Gastrocnemius medialis (tissue), 4 donors: ENCODE measurements at regions not wholly inside any gene's neighbourhood (a gene's known extent, or its start where the extent isn't known, plus 50 kb on each side); places are given as distances from the start of the nearest gene placed in this dataset.

Source experiments
- CTCF ChIP-seq, 5 experiments: fragments of 450-650 bp in 3 of 5; fragments of 200-600 bp in 2 of 5; sonication (generic) in 2 of 5; IDR thresholded peaks in 4 of 5; conservative IDR thresholded peaks in 1 of 5; 1 replicate in 4 of 5; 2 replicates in 1 of 5; pipeline ENCODE4 v1.5.1; 2016 to 2019; ENCODE audit warnings: antibody characterized with exemption in 5 of 5, mild to moderate bottlenecking in 3 of 5, moderate library complexity in 3 of 5
- POLR2A ChIP-seq, 2 donors: fragments of 450-650 bp; IDR thresholded peaks; one replicate each; pipeline ENCODE4 v1.6.1; 2017; ENCODE audit warnings: antibody characterized with exemption in 2 of 2, mild to moderate bottlenecking in 2 of 2, moderate library complexity in 2 of 2

DNA sequence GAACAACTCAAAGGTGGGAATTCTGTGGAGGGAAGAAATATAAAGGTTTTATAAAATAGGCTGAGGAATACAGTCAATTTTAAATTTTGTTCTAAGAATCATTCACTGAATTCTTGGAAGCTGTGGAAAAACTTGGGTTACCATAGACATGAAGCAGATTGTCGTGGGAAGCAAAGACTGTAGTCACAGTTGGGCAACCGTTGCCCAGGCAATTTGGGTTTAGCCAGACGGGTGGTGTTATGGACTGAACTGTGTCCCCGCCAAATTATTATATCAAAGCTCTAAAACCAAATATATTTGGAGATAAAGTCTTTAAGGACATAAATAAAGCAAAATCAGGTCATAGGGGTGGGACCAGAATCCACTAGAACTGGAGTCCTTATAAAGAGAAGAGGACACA, 463.7 kb upstream of the CTNND2 start:
- TF ChIP-seq CTCF (IDR thresholded peaks at IDR 0.05 in 4 of 5, conservative IDR thresholded peaks at IDR 0.05 in 1 of 5): no peak
- no peak for TF ChIP-seq POLR2A (IDR thresholded peaks at IDR 0.05)
